ENCODE measurements at regions not wholly inside any gene's neighbourhood (a gene's known extent, or its start where the extent isn't known, plus 50 kb on each side); places are given as distances from the start of the nearest gene placed in this dataset.
"Not testable (repeated sequence)": the region's sequence is repeated elsewhere in the genome, so short reads cannot be mapped to it uniquely, and the experiment has no call there.

- peak in 1 of 3 donors; percentile 10 for DNase-seq
These were observed 1073.9 kb upstream of the CRIM1 start for GRCh38 chr2:35281702-35282101.

GRCh38 chr2:35255826-35256225 lies 1099.8 kb upstream of the CRIM1 start:
- DNase-seq, result no peak

- DNase-seq, result no peak
These were observed 1104.4 kb upstream of the CRIM1 start for GRCh38 chr2:35251156-35251555.

GRCh38 chr2:35246702-35247101 lies 1108.9 kb upstream of the CRIM1 start:
- no peak for DNase-seq

- DNase-seq, result no peak
These were observed 1127.0 kb upstream of the CRIM1 start for GRCh38 chr2:35228584-35228983.

GRCh38 chr2:35220461-35220860 lies 1135.1 kb upstream of the CRIM1 start:
- no peak for DNase-seq

GRCh38 chr2:35204881-35205280 lies 1150.7 kb upstream of the CRIM1 start:
- no peak for DNase-seq

GRCh38 chr2:35204323-35204722 lies 1151.3 kb upstream of the CRIM1 start:
- DNase-seq, result no peak

GRCh38 chr2:35199298-35199697 lies 1156.3 kb upstream of the CRIM1 start:
- DNase-seq, result no peak

GRCh38 chr2:35185861-35186412 lies 1169.6 kb upstream of the CRIM1 start:
- DNase-seq, result no peak

- no peak for DNase-seq
These were observed 1171.1 kb upstream of the CRIM1 start for GRCh38 chr2:35184471-35184870.

GRCh38 chr2:35176726-35177125 lies 1178.9 kb upstream of the CRIM1 start:
- DNase-seq, result not testable (repeated sequence)

GRCh38 chr2:35174845-35175244 lies 1180.7 kb upstream of the CRIM1 start:
- DNase-seq, result no peak

GRCh38 chr2:35172687-35173086 lies 1182.9 kb upstream of the CRIM1 start:
- no peak for DNase-seq

GRCh38 chr2:35168351-35168750 lies 1187.2 kb upstream of the CRIM1 start:
- DNase-seq, result peak in 1 of 3 donors; percentile 3

- DNase-seq, result no peak
These were observed 1191.6 kb upstream of the CRIM1 start for GRCh38 chr2:35163948-35164347.

- DNase-seq, result no peak
These were observed 1194.7 kb upstream of the CRIM1 start for GRCh38 chr2:35160871-35161270.

- DNase-seq, result no peak
These were observed 1229.7 kb upstream of the CRIM1 start for GRCh38 chr2:35125871-35126270.

GRCh38 chr2:35125278-35125677 lies 1230.3 kb upstream of the CRIM1 start:
- DNase-seq, result no peak

- DNase-seq, result no peak
These were observed 1239.4 kb upstream of the CRIM1 start for GRCh38 chr2:35116151-35116550.

- DNase-seq, result no peak
These were observed 1240.8 kb upstream of the CRIM1 start for GRCh38 chr2:35114765-35115164.

GRCh38 chr2:35112367-35112766 lies 1243.2 kb upstream of the CRIM1 start:
- DNase-seq, result not testable (repeated sequence)

- no peak for DNase-seq
These were observed 1251.3 kb upstream of the CRIM1 start for GRCh38 chr2:35104309-35104708.

GRCh38 chr2:35099342-35099741 lies 1256.2 kb upstream of the CRIM1 start:
- DNase-seq, result peak in 1 of 3 donors; percentile 6

- DNase-seq, result no peak
These were observed 1273.5 kb upstream of the CRIM1 start for GRCh38 chr2:35082072-35082471.

GRCh38 chr2:35081622-35082015 lies 1274.0 kb upstream of the CRIM1 start:
- no peak for DNase-seq
